Parathyroid adenoma (tissue), 2 donors: ENCODE measurements at regions not wholly inside any gene's neighbourhood (a gene's known extent, or its start where the extent isn't known, plus 50 kb on each side); places are given as distances from the start of the nearest gene placed in this dataset.

Experiments used
- H2AFZ ChIP-seq: fragments of 300-600 bp; sonication (generic); one replicate; pipeline ENCODE4 v1.7.0; 2017; ENCODE audit warnings: antibody characterized with exemption, mild to moderate bottlenecking
- H3K27ac ChIP-seq: fragments of 300-600 bp; sonication (generic); one replicate; pipeline ENCODE4 v1.7.0; 2017
- H3K27me3 ChIP-seq: fragments of 300-600 bp; sonication (generic); one replicate; pipeline ENCODE4 v1.7.0; 2017; ENCODE audit warnings: low read length; ENCODE audit not compliant: control insufficient read depth, insufficient read depth
- H3K36me3 ChIP-seq: fragments of 300-600 bp; sonication (generic); one replicate; pipeline ENCODE4 v1.7.0; 2017; ENCODE audit warnings: low read length; ENCODE audit not compliant: control insufficient read depth, insufficient read depth
- H3K4me1 ChIP-seq: fragments of 300-600 bp; sonication (generic); one replicate; pipeline ENCODE4 v1.7.0; 2017; ENCODE audit warnings: control low read depth
- H3K4me2 ChIP-seq: fragments of 300-600 bp; sonication (generic); one replicate; pipeline ENCODE4 v1.7.0; 2017; ENCODE audit warnings: low read length
- H3K4me3 ChIP-seq: fragments of 300-600 bp; sonication (generic); one replicate; pipeline ENCODE4 v1.7.0; 2017; ENCODE audit warnings: low read depth, low read length
- H3K79me2 ChIP-seq: fragments of 300-600 bp; sonication (generic); one replicate; pipeline ENCODE4 v1.7.0; 2017; ENCODE audit warnings: control low read depth
- H3K9ac ChIP-seq: fragments of 300-600 bp; sonication (generic); one replicate; pipeline ENCODE4 v1.7.0; 2017; ENCODE audit warnings: mild to moderate bottlenecking
- H3K9me3 ChIP-seq: fragments of 300-600 bp; sonication (generic); one replicate; pipeline ENCODE4 v1.7.0; 2017; ENCODE audit warnings: low read length; ENCODE audit not compliant: control insufficient read depth
- CTCF ChIP-seq: fragments of 300-600 bp; sonication (generic); IDR thresholded peaks from one replicate; pipeline ENCODE4 v1.7.0; 2017; ENCODE audit warnings: antibody characterized with exemption, mild to moderate bottlenecking
- donor health status: primary hyperparathyroidism.

- no peaks in the 10 kb centered on the region for H3K4me1 ChIP-seq
Observed at GRCh38 chr3:20405744-20406143, 219.7 kb upstream of the SGO1 start.

GRCh38 chr3:20405231-20405630 lies 219.2 kb upstream of the SGO1 start:
- Histone ChIP-seq H3K4me1 (no peaks in the 10 kb centered on the region), H3K36me3 (no peaks in the 10 kb centered on the region), H3K9ac (no peak overlapping the region), H2AFZ (no peak overlapping the region), H3K4me2 (no peak overlapping the region), H3K9me3 (no peaks in the 10 kb centered on the region), H3K4me3 (no peak overlapping the region), H3K79me2 (no peaks in the 10 kb centered on the region), H3K27me3 (no peaks in the 10 kb centered on the region), H3K27ac (no peak overlapping the region)
- no peak for TF ChIP-seq CTCF

More at GRCh38 chr3:20405744-20406143, 219.7 kb upstream of the SGO1 start:
- Histone ChIP-seq H3K27ac (no peak overlapping the region), H3K27me3 (no peaks in the 10 kb centered on the region), H3K4me3 (no peak overlapping the region), H2AFZ (no peak overlapping the region), H3K36me3 (no peaks in the 10 kb centered on the region), H3K9me3 (no peaks in the 10 kb centered on the region), H3K4me2 (no peak overlapping the region), H3K9ac (no peak overlapping the region), H3K79me2 (no peaks in the 10 kb centered on the region)
- TF ChIP-seq CTCF: no peak

GRCh38 chr3:20404741-20405100 lies 218.7 kb upstream of the SGO1 start:
- no peaks in the 10 kb centered on the region for H3K9me3 ChIP-seq
- H3K4me3 ChIP-seq: no peak overlapping the region
- no peak overlapping the region for H3K4me2 ChIP-seq
- no peaks in the 10 kb centered on the region for H3K79me2 ChIP-seq
- H3K27me3 ChIP-seq: no peaks in the 10 kb centered on the region
- TF ChIP-seq CTCF: no peak
- no peak overlapping the region for H3K27ac ChIP-seq
- H3K9ac ChIP-seq: no peak overlapping the region
- no peaks in the 10 kb centered on the region for H3K36me3 ChIP-seq
- H2AFZ ChIP-seq: no peak overlapping the region
- H3K4me1 ChIP-seq: no peaks in the 10 kb centered on the region

GRCh38 chr3:20403986-20404740 lies 218.2 kb upstream of the SGO1 start:
- Histone ChIP-seq H3K4me2 (no peak overlapping the region), H3K36me3 (no peaks in the 10 kb centered on the region)

More at GRCh38 chr3:20403986-20404740, 218.2 kb upstream of the SGO1 start:
- TF ChIP-seq CTCF: no peak
- Histone ChIP-seq H3K79me2 (no peaks in the 10 kb centered on the region), H3K4me3 (no peak overlapping the region), H3K4me1 (no peaks in the 10 kb centered on the region), H3K9ac (no peak overlapping the region), H2AFZ (no peak overlapping the region), H3K9me3 (no peaks in the 10 kb centered on the region), H3K27ac (no peak overlapping the region), H3K27me3 (no peaks in the 10 kb centered on the region)
